H9 (cell line): ENCODE measurements at regions not wholly inside any gene's neighbourhood (a gene's known extent, or its start where the extent isn't known, plus 50 kb on each side); places are given as distances from the start of the nearest gene placed in this dataset.
"Not testable (repeated sequence)": the region's sequence is repeated elsewhere in the genome, so short reads cannot be mapped to it uniquely, and the experiment has no call there.

Source experiments
- DNase-seq: peaks from one replicate; pipeline ENCODE4 v3.0.0-alpha.2; 2017
- H2AFZ ChIP-seq: one replicate; pipeline ENCODE4 v1.6.1; 2013; ENCODE audit warnings: mild to moderate bottlenecking, low read length, control low read depth, moderate library complexity
- H2AK5ac ChIP-seq: 2 replicates; pipeline ENCODE4 v1.6.1; 2013; ENCODE audit warnings: low read length, control low read depth, mixed read lengths; ENCODE audit not compliant: insufficient read length
- H2BK120ac ChIP-seq: one replicate; pipeline ENCODE4 v1.6.1; 2013; ENCODE audit warnings: low read depth, mild to moderate bottlenecking, low read length, control low read depth, inconsistent platforms; ENCODE audit not compliant: poor library complexity, severe bottlenecking
- H2BK12ac ChIP-seq: 2 replicates; pipeline ENCODE4 v1.6.1; 2013; ENCODE audit warnings: low read length, control low read depth, mixed read lengths, low read depth; ENCODE audit not compliant: insufficient read length
- H2BK15ac ChIP-seq: 2 replicates; pipeline ENCODE4 v1.6.1; 2013; ENCODE audit warnings: low read depth, low read length, control low read depth
- H2BK20ac ChIP-seq: one replicate; pipeline ENCODE4 v1.6.1; 2013; ENCODE audit warnings: low read depth, mild to moderate bottlenecking, low read length, control low read depth, inconsistent platforms; ENCODE audit not compliant: poor library complexity, severe bottlenecking
- H2BK5ac ChIP-seq: 2 replicates; pipeline ENCODE4 v1.6.1; 2013; ENCODE audit warnings: low read length, control low read depth, mixed read lengths; ENCODE audit not compliant: insufficient read length
- H3K14ac ChIP-seq: 2 replicates; pipeline ENCODE4 v1.6.1; 2013; ENCODE audit warnings: low read length, control low read depth; ENCODE audit not compliant: insufficient read depth
- H3K18ac ChIP-seq: 2 replicates; pipeline ENCODE4 v1.6.1; 2013; ENCODE audit warnings: low read depth, mild to moderate bottlenecking, mixed read lengths, low read length, control low read depth; ENCODE audit not compliant: insufficient read length
- H3K23ac ChIP-seq: 2 replicates; pipeline ENCODE4 v1.6.1; 2013; ENCODE audit warnings: low read length, control low read depth, mixed read lengths, low read depth; ENCODE audit not compliant: insufficient read length
- H3K23me2 ChIP-seq: 2 replicates; pipeline ENCODE4 v1.6.1; 2013; ENCODE audit warnings: low read depth, mild to moderate bottlenecking, mixed read lengths, low read length, control low read depth; ENCODE audit not compliant: insufficient read length, poor library complexity, severe bottlenecking
- H3K27ac ChIP-seq: 2 replicates; pipeline ENCODE4 v1.5.1; 2013; ENCODE audit warnings: low read length, control low read depth, mixed read lengths, low read depth; ENCODE audit not compliant: insufficient read length
- H3K27me3 ChIP-seq: 2 replicates; pipeline ENCODE4 v1.6.1; 2013; ENCODE audit warnings: low read length, control low read depth, inconsistent platforms; ENCODE audit not compliant: insufficient read depth
- H3K4ac ChIP-seq: 2 replicates; pipeline ENCODE4 v1.6.1; 2013; ENCODE audit warnings: low read depth, mild to moderate bottlenecking, control low read depth, inconsistent platforms, low read length, moderate library complexity
- H3K4me1 ChIP-seq: 2 replicates; pipeline ENCODE4 v1.6.1; 2013; ENCODE audit warnings: low read length, control low read depth, inconsistent platforms; ENCODE audit not compliant: insufficient read depth
- H3K4me2 ChIP-seq: 2 replicates; pipeline ENCODE4 v1.6.1; 2013; ENCODE audit warnings: low read length, control low read depth, mixed read lengths; ENCODE audit not compliant: insufficient read length, insufficient read depth
- H3K56ac ChIP-seq: 2 replicates; pipeline ENCODE4 v1.6.1; 2013; ENCODE audit warnings: low read depth, mild to moderate bottlenecking, mixed read lengths, low read length, control low read depth; ENCODE audit not compliant: insufficient read length
- H3K79me1 ChIP-seq: 2 replicates; pipeline ENCODE4 v1.6.1; 2013; ENCODE audit warnings: low read depth, mild to moderate bottlenecking, moderate library complexity, low read length, control low read depth, inconsistent platforms; ENCODE audit not compliant: insufficient read depth, poor library complexity, severe bottlenecking
- H3K79me2 ChIP-seq: 2 replicates; pipeline ENCODE4 v1.6.1; 2013; ENCODE audit warnings: low read length, control low read depth, inconsistent platforms; ENCODE audit not compliant: insufficient read depth
- H3K9ac ChIP-seq: 2 replicates; pipeline ENCODE4 v1.6.1; 2013; ENCODE audit warnings: low read length, control low read depth, mixed read lengths; ENCODE audit not compliant: insufficient read length; ENCODE audit errors: extremely low read depth
- H3K9me3 ChIP-seq: one replicate; pipeline ENCODE4 v1.6.1; 2013; ENCODE audit warnings: low read depth, low read length, inconsistent platforms; ENCODE audit not compliant: control insufficient read depth
- H3T11ph ChIP-seq: one replicate; pipeline ENCODE4 v1.6.1; 2013; ENCODE audit warnings: mild to moderate bottlenecking, low read length, control low read depth, inconsistent platforms
- H4K20me1 ChIP-seq: one replicate; pipeline ENCODE4 v1.6.1; 2013; ENCODE audit not compliant: control insufficient read depth, insufficient read length, insufficient read depth
- H4K5ac ChIP-seq: 2 replicates; pipeline ENCODE4 v1.6.1; 2013; ENCODE audit warnings: low read depth, mild to moderate bottlenecking, mixed read lengths, low read length, control low read depth; ENCODE audit not compliant: insufficient read length
- H4K8ac ChIP-seq: replicated peaks from 2 replicates; pipeline ENCODE4 v1.6.1; 2013; ENCODE audit warnings: low read length, control low read depth, mixed read lengths, low read depth; ENCODE audit not compliant: insufficient read length
- H4K91ac ChIP-seq: 2 replicates; pipeline ENCODE4 v1.6.1; 2013; ENCODE audit warnings: low read depth, mild to moderate bottlenecking, moderate library complexity, mixed read lengths, low read length, control low read depth; ENCODE audit not compliant: insufficient read length
- H3K27ac Mint-ChIP-seq, 3 experiments: 2 replicates in 2 of 3; 3 replicates in 1 of 3; pipeline ENCODE4 v1.8.0; 2020 to 2021; ENCODE audit warnings: mixed read lengths in 3 of 3, mild to moderate bottlenecking in 1 of 3, moderate library complexity in 1 of 3
- H3K27me3 Mint-ChIP-seq: 2 replicates; pipeline ENCODE4 v1.8.0; 2021; ENCODE audit warnings: low read depth, mild to moderate bottlenecking, moderate library complexity, mixed read lengths
- H3K36me3 Mint-ChIP-seq, 3 experiments: 2 replicates in 2 of 3; 3 replicates in 1 of 3; pipeline ENCODE4 v1.8.0; 2020 to 2021; ENCODE audit warnings: low read depth in 3 of 3, mixed read lengths in 3 of 3; ENCODE audit not compliant: insufficient read depth in 1 of 3
- H3K4me1 Mint-ChIP-seq, 2 experiments: 2 replicates each; pipeline ENCODE4 v1.8.0; 2020; ENCODE audit warnings: mixed read lengths in 2 of 2
- H3K4me3 Mint-ChIP-seq, 2 experiments: 2 replicates in 1 of 2; 3 replicates in 1 of 2; pipeline ENCODE4 v1.8.0; 2020 to 2021; ENCODE audit warnings: mild to moderate bottlenecking in 2 of 2, mixed read lengths in 2 of 2, moderate library complexity in 1 of 2
- H3K9me3 Mint-ChIP-seq, 2 experiments: 2 replicates in 1 of 2; 3 replicates in 1 of 2; pipeline ENCODE4 v1.8.0; 2020; ENCODE audit warnings: mild to moderate bottlenecking in 2 of 2, mixed read lengths in 2 of 2, moderate library complexity in 1 of 2
- WGBS: extraction: QIAGEN DNeasy Blood & Tissue Kit; methylation state at CpG from one replicate; pipeline ENCODE4 v1.1.7; 2013; ENCODE audit warnings: missing lambda C conversion rate, low lambda C conversion rate, mixed read lengths; ENCODE audit not compliant: insufficient read length; ENCODE audit errors: extremely low coverage; 5-methylcytosine and 5-hydroxymethylcytosine counted together
- TF ChIP-seq, protein P1 (sequence below): fragments of 200-600 bp; sonication (generic); conservative IDR thresholded peaks from 3 replicates; pipeline ENCODE4 v1.8.0; 2021; ENCODE audit warnings: antibody characterized with exemption, mild to moderate bottlenecking

DNA sequence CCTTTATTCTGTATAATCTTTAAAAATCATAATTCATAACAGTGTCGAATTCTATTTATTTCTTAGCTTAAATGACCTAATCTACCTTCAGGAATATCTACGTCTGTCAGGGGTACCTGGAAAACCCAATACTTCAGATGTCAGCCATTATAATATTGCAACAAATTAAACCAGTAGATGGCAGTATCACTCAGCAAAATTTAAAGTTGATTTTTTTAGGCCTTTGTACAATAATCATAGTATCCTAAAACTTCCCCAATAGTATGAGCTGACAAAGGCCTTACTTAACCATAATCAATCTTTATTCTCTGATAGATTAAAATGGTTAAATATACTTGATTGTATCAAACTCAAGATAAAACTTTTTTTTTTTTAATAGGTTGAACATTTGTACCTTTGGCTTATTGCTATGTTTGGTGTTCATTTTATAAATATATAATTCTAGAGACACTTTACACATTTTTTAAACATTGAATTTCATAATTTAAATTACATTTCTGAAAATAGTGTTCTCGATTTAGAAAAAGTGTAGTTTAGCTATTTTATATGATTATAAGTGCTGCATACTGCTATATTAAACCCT, 830.2 kb upstream of the SPRY2 start:
- H3K27me3 ChIP-seq, result no peaks in the 10 kb centered on the region
- H2BK12ac ChIP-seq, result no peak overlapping the region
- no peaks in the 10 kb centered on the region for H3K4me1 ChIP-seq
- H3K4me1 Mint-ChIP-seq, result peaks cover 8 to 10% of the 10 kb centered on the region in 2 experiments
- no peak overlapping the region for H3K23ac ChIP-seq
- no peak overlapping the region for H3K56ac ChIP-seq
- H3K9me3 Mint-ChIP-seq, result peaks cover 0 to 3% of the 10 kb centered on the region in 2 experiments; a peak in 1 of 5 replicates
- no CpG with 5 or more reads among the region's 3 CpGs for WGBS
- H3K9ac ChIP-seq, result no peak overlapping the region
- no peaks in the 10 kb centered on the region for H3K27me3 Mint-ChIP-seq
- no peak overlapping the region for H2BK120ac ChIP-seq
- no peak overlapping the region for H4K91ac ChIP-seq
- peaks cover 0 to 6% (median 0%) of the 10 kb centered on the region in 3 experiments; a peak in 2 of 7 replicates for H3K36me3 Mint-ChIP-seq
- H2BK15ac ChIP-seq, result no peak overlapping the region
- no peak overlapping the region for H3K27ac Mint-ChIP-seq
- H3K79me2 ChIP-seq, result no peaks in the 10 kb centered on the region
- no peaks in the 10 kb centered on the region for H3K79me1 ChIP-seq
- DNase-seq, result no peak
- no peak overlapping the region for H3K4me3 Mint-ChIP-seq
- H3K18ac ChIP-seq, result no peak overlapping the region
- H2AK5ac ChIP-seq, result no peak overlapping the region
- no peak overlapping the region for H3K14ac ChIP-seq
- H4K5ac ChIP-seq, result no peak overlapping the region
- no peak overlapping the region for H3K4me2 ChIP-seq
- H2BK20ac ChIP-seq, result no peak overlapping the region
- H4K20me1 ChIP-seq, result no peaks in the 10 kb centered on the region
- TF ChIP-seq, protein P1, sequence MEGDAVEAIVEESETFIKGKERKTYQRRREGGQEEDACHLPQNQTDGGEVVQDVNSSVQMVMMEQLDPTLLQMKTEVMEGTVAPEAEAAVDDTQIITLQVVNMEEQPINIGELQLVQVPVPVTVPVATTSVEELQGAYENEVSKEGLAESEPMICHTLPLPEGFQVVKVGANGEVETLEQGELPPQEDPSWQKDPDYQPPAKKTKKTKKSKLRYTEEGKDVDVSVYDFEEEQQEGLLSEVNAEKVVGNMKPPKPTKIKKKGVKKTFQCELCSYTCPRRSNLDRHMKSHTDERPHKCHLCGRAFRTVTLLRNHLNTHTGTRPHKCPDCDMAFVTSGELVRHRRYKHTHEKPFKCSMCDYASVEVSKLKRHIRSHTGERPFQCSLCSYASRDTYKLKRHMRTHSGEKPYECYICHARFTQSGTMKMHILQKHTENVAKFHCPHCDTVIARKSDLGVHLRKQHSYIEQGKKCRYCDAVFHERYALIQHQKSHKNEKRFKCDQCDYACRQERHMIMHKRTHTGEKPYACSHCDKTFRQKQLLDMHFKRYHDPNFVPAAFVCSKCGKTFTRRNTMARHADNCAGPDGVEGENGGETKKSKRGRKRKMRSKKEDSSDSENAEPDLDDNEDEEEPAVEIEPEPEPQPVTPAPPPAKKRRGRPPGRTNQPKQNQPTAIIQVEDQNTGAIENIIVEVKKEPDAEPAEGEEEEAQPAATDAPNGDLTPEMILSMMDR, result peak; percentile 79
- H2AFZ ChIP-seq, result no peak overlapping the region
- H3K9me3 ChIP-seq, result no peaks in the 10 kb centered on the region
- H2BK5ac ChIP-seq, result no peak overlapping the region
- H4K8ac ChIP-seq, result no peak overlapping the region
- no peak overlapping the region for H3K27ac ChIP-seq
- H3K4ac ChIP-seq, result no peak overlapping the region
- no peaks in the 10 kb centered on the region for H3K23me2 ChIP-seq
- H3T11ph ChIP-seq, result no peak overlapping the region

DNA sequence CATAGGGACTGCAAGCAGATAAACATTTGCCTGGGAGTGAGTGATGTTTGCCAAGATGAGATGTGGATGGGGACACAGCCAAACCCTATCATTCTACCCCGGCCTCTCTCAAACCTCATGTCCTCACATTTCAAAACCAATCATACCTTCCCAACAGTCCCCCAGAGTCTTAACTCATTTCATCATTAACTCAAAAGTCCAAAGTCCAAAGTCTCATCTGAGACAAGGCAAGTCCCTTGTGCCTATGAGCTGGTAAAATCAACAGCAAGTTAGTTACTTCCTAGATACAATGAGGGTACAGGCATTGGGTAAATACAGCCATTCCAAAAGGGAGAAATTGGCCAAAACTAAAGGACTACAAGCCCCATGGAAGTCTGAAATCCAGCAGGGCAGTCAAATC, 822.9 kb upstream of the SPRY2 start:
- H3K27me3 Mint-ChIP-seq, H3K9ac ChIP-seq, H2BK15ac ChIP-seq, H3K4me1 Mint-ChIP-seq, H3K79me1 ChIP-seq, H3K79me2 ChIP-seq, H3K4ac ChIP-seq, DNase-seq, H3K4me2 ChIP-seq, H3K14ac ChIP-seq, H4K91ac ChIP-seq, H2BK5ac ChIP-seq, H2AFZ ChIP-seq, H4K20me1 ChIP-seq, H3K4me1 ChIP-seq, H3K23me2 ChIP-seq, H2AK5ac ChIP-seq, H3K4me3 Mint-ChIP-seq, H3K27ac ChIP-seq, H3K27ac Mint-ChIP-seq, H3K23ac ChIP-seq, H3K56ac ChIP-seq, H3K9me3 ChIP-seq, H2BK20ac ChIP-seq, H4K5ac ChIP-seq, H3K18ac ChIP-seq, H3K27me3 ChIP-seq, H3T11ph ChIP-seq, H2BK12ac ChIP-seq, H4K8ac ChIP-seq, H2BK120ac ChIP-seq: not testable (repeated sequence)
- Mint-ChIP-seq H3K36me3 (peaks cover 4 to 15% (median 8%) of the 10 kb centered on the region in 3 experiments; a peak in 5 of 7 replicates), H3K9me3 (peaks cover 6 to 12% of the 10 kb centered on the region in 2 experiments; a peak in 4 of 5 replicates)
- WGBS, result no CpG with 5 or more reads among the region's 1 CpG
